B cell (primary cell): ENCODE measurements at regions not wholly inside any gene's neighbourhood (a gene's known extent, or its start where the extent isn't known, plus 50 kb on each side); places are given as distances from the start of the nearest gene placed in this dataset.

ENCODE experiments used
- CTCF ChIP-seq: fragments of 200-600 bp; IDR thresholded peaks from one replicate; pipeline ENCODE4 v1.8.0; 2022; ENCODE audit warnings: antibody characterized with exemption, mild to moderate bottlenecking
- EZH2 ChIP-seq: IDR thresholded peaks from 2 replicates; pipeline ENCODE4 v1.6.1; 2012; ENCODE audit warnings: borderline replicate concordance, low read depth, mild to moderate bottlenecking, moderate library complexity, low read length; ENCODE audit not compliant: insufficient read depth, poor library complexity, severe bottlenecking

DNA sequence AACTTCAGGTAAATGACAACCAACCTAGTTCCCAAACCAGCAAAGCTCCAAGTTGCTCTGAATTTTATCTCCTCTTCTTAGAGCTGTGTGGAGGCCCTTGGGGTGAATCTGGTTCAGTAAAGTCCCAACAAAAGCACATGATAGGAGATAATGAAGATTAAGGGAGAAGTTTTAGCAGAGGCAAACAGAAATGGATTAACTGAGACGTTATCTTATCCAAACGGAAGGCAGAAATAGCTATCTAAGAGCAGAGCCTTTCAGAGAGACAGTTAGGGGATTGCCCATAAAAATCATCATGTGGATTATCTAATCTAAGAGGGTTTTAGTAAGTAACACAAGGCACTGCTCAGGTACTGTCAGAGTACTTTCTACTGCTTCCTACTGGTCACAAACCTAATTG is 183.9 kb upstream of the ZNF618 start:
- no peak for TF ChIP-seq CTCF
- TF ChIP-seq EZH2, result no peak
